ENCODE measurements at regions not wholly inside any gene's neighbourhood (a gene's known extent, or its start where the extent isn't known, plus 50 kb on each side); places are given as distances from the start of the nearest gene placed in this dataset.
"Not testable (repeated sequence)": the region's sequence is repeated elsewhere in the genome, so short reads cannot be mapped to it uniquely, and the experiment has no call there.

DNA sequence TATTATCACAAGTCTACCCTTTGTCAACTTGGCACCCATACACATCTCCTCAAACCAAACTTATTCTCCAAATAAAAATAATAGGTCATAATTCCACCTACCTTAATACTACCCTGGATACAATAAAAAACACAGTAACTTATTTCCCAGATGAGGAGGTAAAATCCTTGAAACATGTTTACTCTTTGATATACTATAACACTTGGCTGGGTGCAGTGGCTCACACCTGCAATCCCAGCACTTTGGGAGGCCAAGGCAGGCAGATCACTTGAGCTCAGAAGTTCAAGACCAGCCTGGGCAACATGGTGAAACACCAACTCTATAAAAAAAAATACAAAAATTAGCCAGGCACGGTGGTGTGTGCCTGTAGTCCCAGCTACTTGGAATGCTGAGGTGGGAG is 54.4 kb upstream of the PRSS3 start:
- DNase-seq = not testable (repeated sequence)

DNA sequence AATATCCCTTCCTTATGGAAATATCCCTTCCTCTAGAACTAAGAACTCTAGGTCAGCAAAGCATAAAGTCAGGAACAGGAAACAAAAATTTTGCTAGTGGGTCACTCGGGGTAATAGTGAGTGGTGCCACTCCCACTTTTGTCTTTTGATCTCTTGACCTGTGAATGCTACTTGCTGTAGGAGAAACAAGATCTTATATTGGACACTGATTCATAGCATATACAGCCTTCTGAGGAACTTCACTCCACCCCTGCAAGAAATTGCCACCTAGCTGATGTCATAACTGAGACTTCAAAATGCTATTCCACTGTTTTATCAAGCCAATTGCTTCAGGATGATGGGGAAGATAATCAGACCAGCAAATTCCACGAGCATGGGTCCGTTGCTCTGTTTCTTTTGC is 53.3 kb upstream of the PRSS3 start:
- DNase-seq = no peak

DNA sequence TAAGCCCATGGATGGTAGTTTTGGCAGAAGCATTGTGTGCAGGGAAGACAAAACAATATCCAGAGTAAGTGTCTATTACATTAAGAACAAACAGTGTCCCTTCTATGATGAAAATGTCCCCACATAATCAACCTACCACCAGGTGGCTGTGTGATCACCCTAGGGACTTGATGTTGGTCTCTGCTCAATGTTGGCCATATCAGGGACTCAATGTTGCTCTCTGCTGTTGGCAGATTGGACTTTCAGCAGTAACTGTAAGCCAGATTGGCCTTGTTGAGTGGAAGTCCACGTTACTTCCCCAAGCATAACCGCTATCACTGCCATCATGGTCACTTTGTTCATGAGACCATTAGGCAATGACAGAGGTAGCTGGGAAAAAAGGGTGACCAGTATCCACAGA is 52.8 kb upstream of the PRSS3 start:
- DNase-seq = no peak
